Right cardiac atrium (tissue), 5 donors: ENCODE measurements at regions not wholly inside any gene's neighbourhood (a gene's known extent, or its start where the extent isn't known, plus 50 kb on each side); places are given as distances from the start of the nearest gene placed in this dataset.
"Not testable (repeated sequence)": the region's sequence is repeated elsewhere in the genome, so short reads cannot be mapped to it uniquely, and the experiment has no call there.

Experiments used
- ATAC-seq, 2 donors: fragments of 200-7000 bp; cut with Tn5 transposase; one replicate each; pipeline versions ENCODE4 v1.8.0 to v1.9.1; 2020; ENCODE audit warnings: moderate library complexity in 2 of 2, mild to moderate bottlenecking in 1 of 2
- DNase-seq, 3 donors: peaks; one replicate each; pipeline ENCODE4 v3.0.0-alpha.2; 2020
- H3K27ac ChIP-seq: one replicate; pipeline ENCODE4 v1.5.1; 2013; ENCODE audit warnings: mild to moderate bottlenecking, low read length, control low read depth, moderate library complexity
- H3K27me3 ChIP-seq: one replicate; pipeline ENCODE4 v1.6.1; 2013; ENCODE audit not compliant: control insufficient read depth, insufficient read depth
- H3K4me1 ChIP-seq: one replicate; pipeline ENCODE4 v1.6.1; 2013; ENCODE audit warnings: low read length; ENCODE audit not compliant: control insufficient read depth, insufficient read depth
- H3K4me3 ChIP-seq: one replicate; pipeline ENCODE4 v1.5.1; 2013; ENCODE audit warnings: low read length, control low read depth
- H3K9me3 ChIP-seq: one replicate; pipeline ENCODE4 v1.6.1; 2013; ENCODE audit warnings: low read length; ENCODE audit not compliant: control insufficient read depth
- WGBS: extraction: QIAGEN DNeasy Blood & Tissue Kit; methylation state at CpG from one replicate; pipeline ENCODE4 v1.1.7; 2013; 5-methylcytosine and 5-hydroxymethylcytosine counted together
- intact Hi-C, 4 donors: fragments of 100-400 bp; cut with DNase I; formaldehyde crosslinking; loops; one replicate each; pipeline versions ENCODE4 v1.11.0 to v1.14.0; 2022 to 2023
- donor health status: healthy with polysubstance abuse.
- donor health status: DM: no; HTN: yes; CAD: no.
- donor health status: DM: no; HTN: no; CAD: no.
- donor health status: DM: no; HTN: yes; CAD: no; lungs with severe emphysema.
- donor health status: DM: yes; HTN: yes; CAD: no.

GRCh38 chr5:126009566-126009965 is 413.6 kb upstream of the GRAMD2B start:
- 77% methylated on average over 5 of the region's 5 CpGs for WGBS
- DNase-seq (no peak), ATAC-seq (no peak)
- Histone ChIP-seq H3K9me3 (no peaks in the 10 kb centered on the region), H3K27me3 (no peaks in the 10 kb centered on the region), H3K27ac (no peak overlapping the region), H3K4me1 (no peaks in the 10 kb centered on the region), H3K4me3 (no peak overlapping the region)
- intact Hi-C loops, result no loop called here

GRCh38 chr5:126011526-126011925 is 411.7 kb upstream of the GRAMD2B start:
- H3K27ac ChIP-seq, H3K4me3 ChIP-seq, ATAC-seq, H3K4me1 ChIP-seq, DNase-seq, H3K27me3 ChIP-seq, H3K9me3 ChIP-seq, intact Hi-C loops: not testable (repeated sequence)
- 90% methylated on average over 7 of the region's 7 CpGs for WGBS

- H3K27ac ChIP-seq, result no peak overlapping the region
- H3K4me3 ChIP-seq, result no peak overlapping the region
- intact Hi-C loops, result no loop called here
- DNase-seq (no peak), ATAC-seq (peak in 1 of 2 donors; percentile 56)
- H3K27me3 ChIP-seq, result no peaks in the 10 kb centered on the region
- WGBS, result 62% methylated on average over 1 of the region's 1 CpG
- H3K9me3 ChIP-seq, result no peaks in the 10 kb centered on the region
- peaks cover 2% of the 10 kb centered on the region for H3K4me1 ChIP-seq
These were observed 408.5 kb upstream of the GRAMD2B start for GRCh38 chr5:126014676-126015075.

GRCh38 chr5:126015235-126016181 is 407.7 kb upstream of the GRAMD2B start:
- H3K27me3 ChIP-seq, result no peaks in the 10 kb centered on the region
- no peaks in the 10 kb centered on the region for H3K9me3 ChIP-seq
- H3K27ac ChIP-seq, result no peak overlapping the region
- ATAC-seq, result peak; percentile 76 to 83
- DNase-seq, result peak in 1 of 3 donors; percentile 22
- H3K4me3 ChIP-seq, result no peak overlapping the region
- WGBS, result 42% methylated on average over 8 of the region's 8 CpGs
- intact Hi-C loops, result no loop called here
- peaks cover 2% of the 10 kb centered on the region for H3K4me1 ChIP-seq

- intact Hi-C loops, result no loop called here
- H3K4me3 ChIP-seq, result no peak overlapping the region
- ATAC-seq (peak; percentile 78 to 91), DNase-seq (peak; percentile 71 to 91 (median 83))
- no peak overlapping the region for H3K27ac ChIP-seq
- H3K27me3 ChIP-seq, result no peaks in the 10 kb centered on the region
- H3K9me3 ChIP-seq, result no peaks in the 10 kb centered on the region
- 35% methylated on average over 1 of the region's 1 CpG for WGBS
- H3K4me1 ChIP-seq, result peaks cover 2% of the 10 kb centered on the region
These were observed 407.0 kb upstream of the GRAMD2B start for GRCh38 chr5:126016256-126016655.

- Histone ChIP-seq H3K9me3 (no peaks in the 10 kb centered on the region), H3K4me3 (no peak overlapping the region), H3K27me3 (no peaks in the 10 kb centered on the region), H3K4me1 (peaks cover 2% of the 10 kb centered on the region), H3K27ac (no peak overlapping the region)
- DNase-seq, result no peak
- no peak for ATAC-seq
- WGBS, result 90% methylated on average over 2 of the region's 2 CpGs
- intact Hi-C loops, result no loop called here
These were observed 406.1 kb upstream of the GRAMD2B start for GRCh38 chr5:126017096-126017495.

- Histone ChIP-seq H3K9me3 (no peaks in the 10 kb centered on the region), H3K27ac (no peak overlapping the region), H3K4me3 (no peak overlapping the region), H3K27me3 (no peaks in the 10 kb centered on the region), H3K4me1 (peaks cover under 1% of the 10 kb centered on the region)
- WGBS, result 79% methylated on average over 5 of the region's 5 CpGs
- ATAC-seq (no peak), DNase-seq (no peak)
- intact Hi-C loops, result no loop called here
These were observed 402.4 kb upstream of the GRAMD2B start for GRCh38 chr5:126020770-126021169.

GRCh38 chr5:126023994-126024441 is 399.2 kb upstream of the GRAMD2B start:
- Histone ChIP-seq H3K27ac (no peak overlapping the region), H3K4me3 (no peak overlapping the region), H3K9me3 (no peaks in the 10 kb centered on the region), H3K4me1 (no peaks in the 10 kb centered on the region), H3K27me3 (no peaks in the 10 kb centered on the region)
- intact Hi-C loops, result no loop called here
- 67% methylated on average over 2 of the region's 2 CpGs for WGBS
- no peak for ATAC-seq
- no peak for DNase-seq

GRCh38 chr5:126027149-126027548 is 396.1 kb upstream of the GRAMD2B start:
- no peak for DNase-seq
- no peaks in the 10 kb centered on the region for H3K27me3 ChIP-seq
- ATAC-seq, result no peak
- WGBS, result 97% methylated on average over 3 of the region's 3 CpGs
- intact Hi-C loops, result no loop called here
- no peaks in the 10 kb centered on the region for H3K4me1 ChIP-seq
- H3K9me3 ChIP-seq, result no peaks in the 10 kb centered on the region
- no peak overlapping the region for H3K4me3 ChIP-seq
- no peak overlapping the region for H3K27ac ChIP-seq

GRCh38 chr5:126027652-126028051 is 395.6 kb upstream of the GRAMD2B start:
- no peaks in the 10 kb centered on the region for H3K9me3 ChIP-seq
- WGBS, result 97% methylated on average over 2 of the region's 2 CpGs
- intact Hi-C loops, result no loop called here
- H3K27me3 ChIP-seq, result no peaks in the 10 kb centered on the region
- ATAC-seq (no peak), DNase-seq (no peak)
- no peak overlapping the region for H3K4me3 ChIP-seq
- H3K27ac ChIP-seq, result no peak overlapping the region
- no peaks in the 10 kb centered on the region for H3K4me1 ChIP-seq

- intact Hi-C loops, result no loop called here
- Histone ChIP-seq H3K27ac (no peak overlapping the region), H3K4me3 (no peak overlapping the region), H3K4me1 (no peaks in the 10 kb centered on the region), H3K27me3 (no peaks in the 10 kb centered on the region), H3K9me3 (no peaks in the 10 kb centered on the region)
- no peak for DNase-seq
- WGBS, result 91% methylated on average over 2 of the region's 2 CpGs
- ATAC-seq, result no peak
These were observed 394.9 kb upstream of the GRAMD2B start for GRCh38 chr5:126028336-126028735.
